HG03342 (cell line): ENCODE measurements at regions not wholly inside any gene's neighbourhood (a gene's known extent, or its start where the extent isn't known, plus 50 kb on each side); places are given as distances from the start of the nearest gene placed in this dataset.

Source experiments
- ATAC-seq: cut with Tn5 transposase; IDR thresholded peaks from one replicate; pipeline ENCODE4 v1.9.1; 2021; ENCODE audit warnings: mild to moderate bottlenecking, moderate library complexity; ENCODE audit not compliant: unreplicated experiment

DNA sequence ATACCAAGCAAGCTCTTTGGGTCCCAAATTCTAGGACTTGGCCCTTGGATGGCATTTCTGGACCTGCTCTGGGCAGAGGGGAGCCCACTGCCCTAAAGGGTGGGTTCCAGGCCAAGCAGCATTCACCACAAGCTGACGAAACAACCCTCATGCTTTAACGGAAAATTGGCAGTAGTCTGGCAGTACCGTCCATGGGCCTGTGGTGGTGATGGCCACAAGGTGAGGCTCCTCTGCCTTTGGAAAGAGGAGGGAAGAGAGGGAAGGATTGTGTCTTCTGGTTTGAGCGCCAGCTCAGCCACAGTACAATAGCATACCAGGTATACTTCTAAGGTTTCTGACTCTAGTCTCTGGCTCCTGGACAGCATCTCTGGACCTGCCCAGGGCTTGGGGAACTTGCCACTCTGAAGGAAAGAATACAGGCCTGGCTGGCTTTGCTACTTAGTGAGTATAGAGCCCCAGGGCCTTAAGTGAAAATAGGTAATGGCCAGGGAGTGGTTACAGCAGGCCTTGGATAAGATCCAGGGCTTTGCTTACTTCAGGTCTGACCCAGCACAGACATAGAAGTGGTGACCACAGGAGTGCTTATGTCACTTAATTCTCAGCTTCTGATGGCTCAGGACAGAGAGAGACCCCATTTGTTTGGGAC lies 595.5 kb downstream of the LMO7 start:
- ATAC-seq: no peak

DNA sequence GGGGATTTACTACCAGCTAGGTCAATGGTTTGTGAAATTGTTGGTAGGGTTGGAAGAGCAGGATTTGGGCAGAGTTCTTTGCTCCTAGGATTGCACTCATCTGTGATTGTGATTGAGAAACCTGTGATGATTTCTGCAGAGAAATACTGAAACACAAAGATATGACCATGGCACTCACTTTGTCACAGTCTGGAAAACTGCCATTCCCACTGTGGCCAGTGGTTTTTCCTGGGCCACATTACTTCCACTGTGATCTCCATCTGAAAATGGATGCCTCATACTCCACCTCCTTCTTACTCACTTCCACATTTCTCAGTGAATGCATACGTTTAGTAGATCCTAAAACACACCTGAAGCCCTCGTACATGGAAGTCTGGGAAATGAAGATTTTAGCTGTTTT lies 593.2 kb downstream of the LMO7 start:
- ATAC-seq: no peak

DNA sequence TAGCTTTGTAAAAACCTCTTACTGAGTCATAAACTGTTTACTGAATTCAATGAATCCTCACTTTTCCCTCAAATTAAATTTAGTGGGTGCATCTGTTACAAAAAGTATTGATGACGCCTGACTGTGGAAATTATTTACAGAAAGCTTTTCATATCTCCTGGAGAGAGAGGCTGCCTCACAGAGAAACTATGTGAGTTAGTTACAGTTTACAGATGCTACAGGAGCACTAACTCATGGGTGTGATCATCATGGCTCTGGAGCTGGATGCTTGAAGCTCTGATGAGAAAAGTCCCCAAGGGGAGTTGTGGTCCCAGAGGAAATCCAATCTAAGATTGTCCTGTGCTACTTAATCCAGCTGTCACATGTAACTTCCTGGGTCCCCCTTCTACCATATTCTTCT lies 590.8 kb downstream of the LMO7 start:
- no peak for ATAC-seq

DNA sequence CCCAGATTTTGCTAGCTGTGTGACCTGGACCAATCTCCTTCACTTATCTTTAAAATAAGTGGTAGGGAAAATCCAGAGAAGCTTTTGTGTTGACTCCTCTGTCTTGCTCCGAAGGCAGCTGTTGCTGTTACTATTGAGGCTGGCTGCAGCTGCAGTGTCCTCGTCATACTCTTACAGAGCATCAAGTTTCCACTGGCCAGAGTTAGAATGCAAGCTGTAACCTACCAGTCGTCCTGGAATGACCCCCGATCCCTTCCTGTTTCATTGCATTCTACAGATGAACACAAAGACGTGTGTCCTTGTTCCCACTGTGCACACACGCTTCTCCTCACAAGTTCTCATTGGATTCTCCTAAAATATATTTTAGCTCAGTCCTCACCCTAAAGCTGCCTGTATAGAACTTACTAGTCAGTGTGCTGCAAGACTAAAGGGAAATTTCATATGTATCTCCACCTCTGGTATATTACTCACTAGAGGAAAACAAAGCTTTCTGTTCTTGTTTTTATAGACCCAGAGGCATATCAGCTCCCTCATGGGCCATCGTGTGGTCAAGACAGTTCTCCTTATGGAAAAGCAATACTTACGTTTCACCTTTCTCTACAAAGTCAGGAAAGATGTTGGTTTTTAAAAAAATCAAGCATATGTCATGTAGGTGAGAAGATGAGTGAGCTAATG lies 589.8 kb downstream of the LMO7 start:
- ATAC-seq: no peak

DNA sequence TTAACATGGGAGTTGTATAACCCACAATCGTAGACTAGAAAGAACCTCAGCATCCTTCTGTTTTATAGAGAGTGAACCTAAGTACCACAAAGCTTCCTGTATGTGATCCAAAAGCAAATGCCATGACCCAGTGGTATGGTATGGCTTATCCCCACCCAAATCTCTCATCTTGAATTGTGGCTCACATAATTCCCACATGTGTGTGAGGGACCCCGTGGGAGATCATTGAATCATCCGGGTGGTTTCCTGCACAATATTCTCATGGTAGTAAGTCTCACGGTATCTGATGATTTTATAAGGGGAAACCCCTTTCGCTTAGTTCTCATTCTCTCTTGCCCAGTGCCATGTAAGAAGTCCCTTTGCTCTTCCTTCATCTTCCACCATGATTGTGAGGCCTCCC lies 587.9 kb downstream of the LMO7 start:
- ATAC-seq: no peak

DNA sequence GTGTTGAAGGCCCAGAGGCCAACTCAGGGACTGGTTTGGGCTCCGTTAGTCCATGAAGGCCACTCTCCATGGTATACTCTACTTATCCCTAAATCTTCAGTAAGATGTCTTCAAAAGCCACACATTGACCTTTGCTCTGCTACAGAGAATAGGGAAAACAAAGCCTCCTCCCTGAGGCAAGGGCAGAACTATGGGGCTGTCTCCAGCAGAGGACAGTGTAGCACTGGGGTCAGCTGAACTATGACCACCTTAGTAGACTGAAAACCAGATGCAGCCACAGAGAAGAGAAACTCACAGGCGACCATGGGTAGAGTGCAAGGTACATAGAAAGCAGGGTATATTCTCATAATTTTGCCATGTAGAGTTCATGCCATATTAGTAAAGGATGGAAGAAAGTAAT lies 587.4 kb downstream of the LMO7 start:
- no peak for ATAC-seq

DNA sequence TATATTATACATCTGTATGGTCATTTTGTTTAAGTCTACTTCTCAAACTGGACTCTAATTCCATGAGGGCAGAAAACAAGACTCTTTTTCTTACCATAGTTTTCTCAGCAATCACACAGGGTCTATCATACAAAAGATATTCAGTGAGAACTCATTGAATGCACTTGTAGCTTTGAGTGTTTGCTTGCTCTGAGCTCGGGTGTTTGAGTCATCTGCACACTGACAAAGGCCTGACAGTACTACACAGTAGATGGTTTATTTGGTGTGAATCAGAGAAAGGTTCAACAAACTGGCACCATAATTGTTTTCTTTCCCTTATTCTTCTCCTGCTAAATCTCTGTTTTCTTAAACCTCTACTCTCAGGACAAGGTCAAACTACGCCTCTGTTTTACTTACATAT lies 586.4 kb downstream of the LMO7 start:
- no peak for ATAC-seq

DNA sequence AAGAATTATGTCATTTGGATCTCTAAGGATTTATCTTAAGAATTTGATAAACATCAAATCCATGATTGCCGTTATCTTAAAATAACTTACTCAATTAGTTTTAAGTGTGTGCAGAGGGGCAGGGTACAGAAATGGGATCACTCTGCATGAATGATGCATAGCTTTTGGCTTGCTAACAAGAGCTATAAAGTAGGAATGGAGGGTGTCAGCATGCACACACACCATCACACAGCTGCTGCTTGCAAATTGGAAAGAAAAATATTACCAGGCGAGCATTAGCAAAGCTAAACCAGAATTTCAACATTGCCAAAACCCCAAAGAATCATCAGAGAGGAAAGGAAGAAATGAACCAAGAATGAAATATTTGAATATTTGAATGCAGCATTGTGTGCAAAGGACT lies 580.6 kb downstream of the LMO7 start:
- ATAC-seq: no peak

DNA sequence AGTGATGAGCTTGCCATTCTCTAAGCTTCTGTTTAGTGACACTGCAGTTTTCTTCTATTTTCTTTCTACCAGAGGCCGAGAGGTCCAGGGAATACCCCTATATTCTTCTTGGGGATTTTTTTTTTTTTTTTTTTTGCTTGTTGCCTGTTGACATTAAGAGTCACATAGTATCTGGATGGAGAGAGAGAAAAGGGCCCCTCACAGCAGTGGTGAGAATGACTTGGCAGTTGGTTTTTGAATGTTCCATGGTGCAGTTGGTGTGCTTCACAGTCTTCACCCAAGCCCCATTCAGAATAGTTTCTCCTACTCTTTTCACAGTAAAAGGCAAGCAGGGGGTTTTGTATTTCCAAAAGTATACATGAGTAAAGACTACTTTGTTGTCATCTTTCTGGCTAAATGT lies 577.9 kb downstream of the LMO7 start:
- peak; percentile 11 for ATAC-seq

DNA sequence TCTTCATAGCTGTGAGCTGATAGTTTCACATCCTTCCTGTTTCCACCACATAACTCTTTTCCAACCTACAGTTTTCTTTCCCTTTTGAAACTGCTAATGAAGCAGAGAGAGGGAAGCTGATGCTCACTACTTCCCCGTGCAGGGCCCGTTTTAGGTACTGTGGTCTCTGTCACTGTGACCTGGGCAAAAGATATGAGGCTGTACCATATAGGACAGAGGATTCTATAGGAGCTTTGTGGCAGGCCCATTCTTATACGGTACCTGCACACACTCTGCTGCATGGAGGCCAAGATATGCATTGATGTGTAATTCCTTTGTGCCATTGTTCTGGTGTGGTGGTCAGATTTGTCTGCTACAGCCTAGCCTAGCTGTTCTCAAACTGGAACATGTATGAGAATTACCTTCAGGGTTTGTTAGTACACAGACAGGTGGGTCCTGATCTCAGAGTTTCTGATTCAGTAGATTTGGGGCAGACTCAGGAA lies 577.3 kb downstream of the LMO7 start:
- peak; percentile 67 for ATAC-seq

DNA sequence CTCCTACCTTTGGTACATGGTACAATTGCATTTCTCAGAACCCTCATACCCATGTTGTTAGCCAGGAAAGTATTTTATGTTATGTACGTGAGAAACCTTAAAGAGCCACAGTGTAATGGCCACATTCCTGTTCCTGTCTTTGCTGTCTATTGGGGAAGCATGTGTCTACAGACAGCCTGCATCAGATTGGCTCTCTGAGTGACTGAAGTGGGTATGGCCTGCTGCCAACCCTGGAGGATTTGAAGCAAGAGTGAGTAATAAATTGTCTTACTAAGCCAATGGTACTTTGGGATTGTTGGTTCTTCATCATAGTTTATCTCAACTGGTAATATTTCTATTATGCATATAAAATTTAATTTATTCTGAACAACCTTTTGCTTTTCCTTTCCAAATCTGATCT lies 574.1 kb downstream of the LMO7 start:
- ATAC-seq: no peak

DNA sequence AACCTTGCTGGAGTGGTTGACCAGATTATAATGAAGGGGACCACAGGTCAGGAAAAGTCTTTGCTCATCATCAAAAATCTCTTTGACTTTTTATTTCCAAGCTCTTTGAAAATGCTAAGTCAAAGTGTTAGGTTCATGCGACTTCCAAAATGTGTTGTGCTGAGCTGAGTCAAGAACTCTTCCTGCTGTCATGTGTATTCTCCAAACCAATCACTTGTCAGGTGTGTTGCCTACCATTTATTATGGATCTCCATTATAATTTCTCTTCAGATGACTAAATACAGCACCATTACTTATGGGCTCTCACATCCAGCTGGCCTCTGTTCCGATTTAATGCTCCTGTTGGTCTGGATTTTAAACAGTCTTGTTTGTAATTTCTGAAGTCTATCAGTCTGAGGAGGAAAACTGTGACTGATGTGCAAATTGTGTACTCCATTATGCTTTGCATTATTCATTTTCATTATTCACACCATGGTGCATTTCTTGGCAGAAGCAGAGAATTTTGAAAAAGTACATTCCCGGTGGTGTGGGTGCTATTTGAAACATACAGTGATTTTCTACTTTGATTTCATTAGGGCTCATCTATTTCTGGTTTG lies 562.5 kb downstream of the LMO7 start:
- ATAC-seq: no peak

DNA sequence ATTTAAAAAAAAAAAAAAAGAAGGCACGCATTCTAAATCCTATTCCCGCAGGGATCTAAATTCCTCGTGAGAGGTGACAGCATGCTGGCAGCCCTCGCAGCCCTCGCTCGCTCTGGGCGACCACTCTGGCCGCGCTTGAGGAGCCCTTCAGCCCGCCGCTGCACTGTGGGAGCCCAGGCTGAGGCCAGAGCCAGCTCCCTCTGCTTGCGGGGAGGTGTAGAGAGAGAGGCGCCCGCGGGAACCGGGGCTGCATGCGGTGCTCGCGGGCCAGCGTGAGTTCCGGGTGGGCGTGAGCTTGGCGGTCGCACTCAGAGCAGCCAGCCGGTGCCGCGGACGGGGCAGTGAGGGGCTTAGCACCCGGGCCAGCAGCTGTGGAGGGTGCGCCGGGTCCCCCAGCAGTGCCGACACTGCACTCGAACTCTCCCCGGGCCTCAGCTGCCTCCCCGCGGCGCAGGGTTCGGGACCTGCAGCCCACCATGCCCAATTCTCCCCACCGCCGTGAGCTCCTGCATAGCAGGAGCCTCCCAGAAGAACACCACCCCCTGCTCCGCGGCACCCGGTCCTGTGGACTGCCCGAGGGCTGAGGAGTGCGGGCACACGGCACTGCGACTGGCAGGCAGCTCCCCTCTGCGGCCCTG lies 553.9 kb downstream of the LMO7 start:
- no peak for ATAC-seq

DNA sequence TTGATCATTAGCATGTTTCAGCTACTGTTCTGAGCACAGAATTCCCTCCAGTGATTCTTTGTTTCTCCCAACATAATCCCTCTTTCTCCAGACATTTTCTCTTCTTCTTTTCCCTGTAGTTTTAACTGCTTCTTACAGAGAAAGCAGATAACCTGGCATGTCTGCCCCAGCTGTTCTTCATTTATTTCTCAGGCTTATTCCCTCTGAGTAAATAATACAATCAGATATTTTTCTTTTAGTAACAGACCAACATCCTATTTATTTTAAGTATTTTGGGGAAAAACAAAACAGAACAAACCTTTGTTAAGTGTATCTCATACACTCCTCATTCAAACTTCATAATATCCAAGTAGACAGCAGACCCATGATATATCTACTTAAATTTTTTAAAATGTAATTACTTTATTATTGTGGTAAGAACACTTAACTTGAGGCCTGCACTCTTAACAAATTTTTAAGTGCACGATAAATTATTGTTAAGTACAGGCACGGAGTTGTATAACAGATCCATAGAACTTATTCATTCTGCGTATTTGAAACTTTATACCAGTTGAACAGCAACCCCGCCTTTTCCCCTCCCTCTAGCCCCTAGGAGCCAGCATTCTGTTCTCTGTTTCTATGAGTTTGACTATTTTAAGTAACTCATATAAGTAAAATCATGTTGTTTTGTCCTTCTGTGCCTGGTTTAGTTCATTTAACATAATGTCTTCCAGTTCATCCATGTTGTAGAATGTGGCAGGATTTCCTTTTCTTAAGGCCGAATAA lies 540.0 kb downstream of the LMO7 start:
- ATAC-seq: no peak

DNA sequence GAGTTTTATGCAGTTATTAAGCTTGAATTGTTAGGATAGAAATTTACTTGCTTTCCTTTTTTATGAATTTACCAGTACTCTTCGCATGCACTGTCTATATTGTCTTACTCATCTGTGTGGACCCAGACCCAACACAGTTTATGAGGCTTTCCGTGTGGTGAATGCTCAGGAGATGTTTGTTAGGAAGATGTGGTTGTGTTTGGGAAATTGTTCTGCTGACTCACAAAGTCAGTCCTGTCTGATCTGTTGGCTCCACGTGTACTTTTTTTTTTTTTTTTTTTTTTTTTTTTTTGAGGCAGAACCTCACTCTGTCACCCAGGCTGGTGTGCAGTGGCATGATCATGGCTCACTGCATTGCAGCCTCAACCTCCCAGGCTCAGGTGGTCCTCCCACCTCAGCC lies 532.5 kb downstream of the LMO7 start:
- no peak for ATAC-seq

DNA sequence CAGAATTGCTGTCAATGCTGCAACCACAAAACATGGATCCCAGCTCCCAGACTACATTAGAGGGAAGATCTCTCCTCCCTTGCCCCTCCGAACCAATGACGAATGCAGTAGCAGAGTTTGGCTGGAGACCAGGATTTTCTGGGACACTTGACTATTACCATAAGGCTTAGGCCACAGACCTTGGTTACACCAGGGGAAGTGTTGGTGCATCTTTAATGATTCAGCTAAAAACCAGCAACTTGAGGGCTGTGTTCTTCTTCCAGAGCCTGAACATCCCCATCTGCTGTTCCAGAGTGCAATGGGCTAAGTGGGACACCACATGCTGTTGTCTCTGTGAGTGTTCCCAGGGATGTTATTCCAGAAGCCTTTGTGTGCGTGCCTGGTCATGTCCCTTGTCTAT lies 528.2 kb downstream of the LMO7 start:
- ATAC-seq: no peak

DNA sequence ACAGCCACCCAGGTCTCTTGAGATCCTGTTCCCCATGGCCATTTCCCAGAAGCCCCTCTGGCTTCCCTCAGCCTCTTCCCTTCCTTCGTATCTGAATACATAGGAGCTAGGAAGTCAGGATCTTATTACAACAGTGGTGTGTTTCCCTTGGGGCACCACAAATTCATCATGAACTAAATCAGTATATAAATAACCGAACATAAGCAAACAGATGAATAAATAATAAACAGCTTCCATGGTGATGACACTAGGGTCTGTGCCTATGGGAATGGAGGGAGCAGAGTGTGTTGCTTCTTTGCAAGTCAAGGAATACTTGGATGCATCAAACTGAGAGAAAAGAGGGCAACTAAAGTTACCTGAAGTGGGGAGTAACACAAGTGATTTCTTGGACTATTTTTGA lies 527.6 kb downstream of the LMO7 start:
- no peak for ATAC-seq

DNA sequence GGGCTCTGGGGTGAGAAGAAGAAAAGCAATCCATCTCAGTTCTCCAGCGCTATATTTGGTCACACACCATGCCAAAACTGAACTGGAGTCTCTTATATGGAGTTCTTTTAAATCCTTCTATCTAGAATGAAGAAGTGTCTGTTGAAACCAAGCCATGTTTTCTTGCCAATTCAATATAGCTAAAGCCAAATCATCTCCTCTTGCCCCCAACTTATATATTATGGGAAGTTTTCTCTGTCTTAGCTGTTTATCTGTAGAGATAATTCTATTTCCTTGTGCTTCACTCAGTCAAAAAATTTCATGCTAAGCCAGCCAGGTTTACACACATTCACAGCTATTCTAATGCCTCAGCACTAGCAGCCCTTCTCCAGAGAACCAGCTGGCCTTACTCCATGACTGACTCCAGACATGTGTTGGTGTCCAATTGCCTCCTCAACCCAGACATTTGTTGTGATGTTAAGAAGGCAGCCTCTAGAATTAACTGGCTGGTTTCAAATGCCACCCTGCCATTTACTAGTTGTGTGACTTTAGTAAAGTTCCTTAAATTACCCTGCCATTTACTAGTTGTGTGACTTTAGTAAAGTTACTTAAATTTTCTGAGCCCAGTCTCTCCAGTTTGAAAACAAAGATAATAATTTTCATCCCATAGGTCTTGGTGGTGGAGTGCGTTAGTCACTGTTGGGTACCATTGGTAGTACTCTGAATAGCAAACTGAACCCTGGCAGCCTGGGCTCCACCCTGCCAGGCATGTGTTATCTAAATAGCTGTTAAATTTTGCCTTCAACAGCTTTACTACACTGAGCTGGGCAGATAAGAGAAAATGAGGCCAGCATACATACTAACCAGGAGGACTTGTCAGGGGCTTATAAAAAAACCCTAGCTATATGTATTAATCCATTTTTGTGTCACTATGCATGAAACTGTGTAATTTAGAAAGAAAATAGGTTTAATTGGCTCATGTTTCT lies 525.1 kb downstream of the LMO7 start:
- ATAC-seq: no peak

DNA sequence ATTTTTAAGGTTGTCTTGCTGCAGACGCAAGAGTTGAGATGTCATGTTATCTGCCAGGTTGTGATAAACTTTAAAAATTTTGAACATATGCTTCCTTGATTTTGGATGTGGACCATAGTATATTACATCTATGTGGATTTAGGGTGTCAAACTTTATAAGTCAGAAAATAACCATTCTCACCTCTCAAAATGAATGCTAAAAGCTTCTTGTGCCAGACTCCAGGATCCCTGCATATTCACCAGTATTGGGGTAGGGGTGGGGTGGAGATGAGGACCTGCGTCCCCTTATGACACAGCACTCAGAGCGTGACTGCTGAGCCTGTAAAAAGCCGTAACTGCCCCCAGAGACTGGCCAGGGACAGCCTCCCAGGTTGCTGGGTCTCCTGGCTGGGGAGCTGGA lies 524.4 kb downstream of the LMO7 start:
- ATAC-seq: no peak

DNA sequence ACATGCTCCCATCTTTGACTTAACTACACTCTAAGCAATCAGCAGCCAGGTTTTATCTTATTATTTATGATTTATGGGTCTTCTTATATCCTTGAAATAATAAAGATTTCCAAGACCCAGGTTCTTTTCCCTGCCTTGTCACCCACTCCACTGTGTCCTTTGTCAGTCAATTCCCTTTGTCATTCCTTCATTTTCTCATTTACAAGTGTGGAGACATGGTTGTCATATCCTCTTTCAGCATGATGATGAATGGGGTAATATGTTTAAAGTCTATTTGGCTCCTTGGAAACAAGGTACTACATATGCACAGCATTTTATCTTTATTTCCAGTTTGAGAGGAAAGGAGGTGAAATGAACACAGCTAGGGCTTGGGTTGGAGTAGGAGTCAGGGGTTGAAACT lies 521.8 kb downstream of the LMO7 start:
- ATAC-seq: no peak
